Mesothelial cell of epicardium (in vitro differentiated cells): ENCODE measurements at regions not wholly inside any gene's neighbourhood (a gene's known extent, or its start where the extent isn't known, plus 50 kb on each side); places are given as distances from the start of the nearest gene placed in this dataset.

Experiments used
- DNase-seq, 2 experiments: peaks; one replicate each; pipeline ENCODE4 v3.0.0; 2021; ENCODE audit warnings: low spot score in 2 of 2; ENCODE audit not compliant: unreplicated experiment in 2 of 2
- H3K27ac Mint-ChIP-seq: 2 replicates; pipeline ENCODE4 v1.8.0; 2021; ENCODE audit warnings: mixed read lengths
- H3K27me3 Mint-ChIP-seq: 2 replicates; pipeline ENCODE4 v1.8.0; 2021; ENCODE audit warnings: low read depth, mixed read lengths
- H3K36me3 Mint-ChIP-seq: 2 replicates; pipeline ENCODE4 v1.8.0; 2021; ENCODE audit warnings: mixed read lengths
- H3K4me1 Mint-ChIP-seq: 2 replicates; pipeline ENCODE4 v1.8.0; 2021; ENCODE audit warnings: mixed read lengths
- H3K4me3 Mint-ChIP-seq: 2 replicates; pipeline ENCODE4 v1.8.0; 2021; ENCODE audit warnings: mild to moderate bottlenecking, moderate library complexity, mixed read lengths
- H3K9me3 Mint-ChIP-seq: 2 replicates; pipeline ENCODE4 v1.8.0; 2021; ENCODE audit warnings: mixed read lengths
- CTCF ChIP-seq: fragments of 200-600 bp; sonication (generic); IDR thresholded peaks from one replicate; pipeline ENCODE4 v1.5.0; 2021; ENCODE audit warnings: antibody characterized with exemption; ENCODE audit not compliant: unreplicated experiment

- no peak for DNase-seq
- TF ChIP-seq CTCF, result no peak
- Mint-ChIP-seq H3K36me3 (peaks cover 11% of the 10 kb centered on the region), H3K9me3 (peaks cover 23% of the 10 kb centered on the region), H3K27me3 (no peaks in the 10 kb centered on the region), H3K4me3 (no peak overlapping the region), H3K27ac (no peak overlapping the region), H3K4me1 (peaks cover 7% of the 10 kb centered on the region)
These were observed 397.4 kb upstream of the AZI2 start for GRCh38 chr3:28745916-28746617.

- no peak for DNase-seq
- peaks cover 32% of the 10 kb centered on the region for H3K9me3 Mint-ChIP-seq
- no peaks in the 10 kb centered on the region for H3K27me3 Mint-ChIP-seq
- no peak overlapping the region for H3K27ac Mint-ChIP-seq
- H3K4me1 Mint-ChIP-seq, result peaks cover 7% of the 10 kb centered on the region
- peaks cover 12% of the 10 kb centered on the region for H3K36me3 Mint-ChIP-seq
- no peak for TF ChIP-seq CTCF
- no peak overlapping the region for H3K4me3 Mint-ChIP-seq
These were observed 398.4 kb upstream of the AZI2 start for GRCh38 chr3:28746990-28747389.

- no peak for TF ChIP-seq CTCF
- Mint-ChIP-seq H3K27ac (no peak overlapping the region), H3K27me3 (no peaks in the 10 kb centered on the region), H3K9me3 (peaks cover 48% of the 10 kb centered on the region), H3K36me3 (peaks cover 12% of the 10 kb centered on the region), H3K4me1 (no peaks in the 10 kb centered on the region), H3K4me3 (no peak overlapping the region)
- no peak for DNase-seq
These were observed 403.2 kb upstream of the AZI2 start for GRCh38 chr3:28751864-28752263.

- Mint-ChIP-seq H3K4me1 (no peaks in the 10 kb centered on the region), H3K9me3 (peaks cover 48% of the 10 kb centered on the region), H3K4me3 (no peak overlapping the region), H3K36me3 (peaks cover 12% of the 10 kb centered on the region), H3K27me3 (no peaks in the 10 kb centered on the region), H3K27ac (no peak overlapping the region)
- no peak for TF ChIP-seq CTCF
- no peak for DNase-seq
These were observed 403.7 kb upstream of the AZI2 start for GRCh38 chr3:28752290-28752689.

- Mint-ChIP-seq H3K4me3 (no peak overlapping the region), H3K4me1 (no peaks in the 10 kb centered on the region), H3K27me3 (no peaks in the 10 kb centered on the region), H3K9me3 (peaks cover 26% of the 10 kb centered on the region), H3K36me3 (peaks cover under 1% of the 10 kb centered on the region), H3K27ac (no peak overlapping the region)
- DNase-seq, result no peak
- TF ChIP-seq CTCF, result no peak
These were observed 407.4 kb upstream of the AZI2 start for GRCh38 chr3:28756056-28756455.

GRCh38 chr3:28758115-28758514, 409.5 kb upstream of the AZI2 start:
- Mint-ChIP-seq H3K27me3 (no peaks in the 10 kb centered on the region), H3K4me1 (no peaks in the 10 kb centered on the region), H3K36me3 (no peaks in the 10 kb centered on the region), H3K4me3 (no peak overlapping the region), H3K9me3 (peaks cover 5% of the 10 kb centered on the region), H3K27ac (no peak overlapping the region)
- DNase-seq, result no peak
- no peak for TF ChIP-seq CTCF
